NCI-H1417 treated with DMSO at 0.1 percent for 48 hours (cell line): ENCODE measurements at regions not wholly inside any gene's neighbourhood (a gene's known extent, or its start where the extent isn't known, plus 50 kb on each side); places are given as distances from the start of the nearest gene placed in this dataset.

Experiments used
- DNase-seq: peaks from one replicate; lab custom pipeline; 2025; lab: John Stamatoyannopoulos, UW

DNA sequence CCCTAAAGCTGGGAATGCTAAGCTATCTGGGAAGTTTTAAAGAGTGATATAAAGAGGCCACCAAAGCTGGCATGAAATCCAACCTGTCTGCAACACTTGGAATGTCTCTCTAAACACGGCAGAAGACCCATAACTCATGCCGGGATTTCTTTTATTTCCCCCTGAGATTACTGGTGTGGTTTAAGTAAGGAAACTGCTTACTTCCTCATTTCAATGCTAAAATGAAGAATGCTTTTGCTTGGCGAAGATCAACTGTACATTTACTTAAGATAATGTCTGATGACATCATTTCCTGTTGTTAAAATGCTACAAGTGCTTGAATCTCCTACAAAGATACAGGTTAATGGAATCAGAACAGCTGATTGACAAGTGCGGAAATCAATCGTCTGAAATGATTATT lies 353.8 kb upstream of the SALL3 start:
- no peak for DNase-seq

DNA sequence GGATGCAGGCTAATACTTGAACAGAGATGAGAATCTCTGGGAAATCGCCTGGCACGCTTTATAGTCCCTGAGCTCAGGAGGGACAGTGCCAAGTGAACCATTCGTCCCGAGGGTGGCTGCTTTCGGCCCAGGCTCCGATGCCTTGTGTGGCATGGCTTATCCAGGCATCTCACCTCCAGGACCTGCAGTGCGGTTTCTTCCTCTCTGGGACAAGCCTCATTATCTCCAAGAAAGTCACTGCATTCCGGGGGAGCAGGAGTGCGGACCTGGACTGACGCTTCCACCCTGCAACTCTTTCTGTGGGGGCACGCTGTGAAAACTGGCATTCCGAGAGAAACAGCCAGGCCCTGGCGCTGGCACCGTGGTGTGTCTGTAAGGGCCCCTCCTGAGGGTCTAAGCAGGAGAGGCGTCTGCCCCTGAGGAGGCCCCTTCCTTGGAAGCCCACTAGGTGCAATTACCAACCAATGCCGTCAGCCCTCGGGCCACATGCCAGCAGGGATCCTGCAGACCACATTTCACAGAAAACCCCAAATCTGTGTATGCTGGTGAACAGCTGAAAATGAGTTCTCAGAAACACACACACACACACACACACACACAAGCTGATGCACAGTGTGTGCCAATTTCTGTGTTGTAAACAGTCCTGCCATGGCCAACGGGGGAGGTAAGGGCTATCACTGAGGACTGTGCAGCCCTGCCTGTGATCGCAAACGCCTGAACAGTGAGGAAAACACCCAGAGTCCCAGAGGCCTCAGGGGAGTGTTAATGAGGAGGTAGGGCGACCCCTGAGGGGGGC lies 351.9 kb upstream of the SALL3 start:
- no peak for DNase-seq

DNA sequence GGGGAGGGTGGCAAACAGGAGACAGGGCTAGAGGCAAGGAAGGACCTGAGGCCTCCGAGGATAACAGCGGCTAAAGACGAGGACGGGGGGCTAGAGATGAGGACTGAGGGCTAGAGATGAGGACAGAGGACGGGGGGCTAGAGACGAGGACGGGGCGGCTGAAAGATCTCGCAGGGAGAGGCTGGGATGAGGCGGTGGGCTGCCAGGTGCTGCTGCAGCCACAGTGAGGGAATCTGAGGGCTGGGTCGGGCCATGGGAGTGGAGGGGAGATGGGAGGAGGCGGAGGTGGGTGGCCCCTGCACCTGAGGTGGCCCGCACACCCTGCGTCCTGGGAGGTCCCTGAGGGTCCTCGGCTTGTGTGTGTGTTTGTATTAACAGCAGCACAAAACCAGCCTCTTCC lies 350.2 kb upstream of the SALL3 start:
- no peak for DNase-seq

DNA sequence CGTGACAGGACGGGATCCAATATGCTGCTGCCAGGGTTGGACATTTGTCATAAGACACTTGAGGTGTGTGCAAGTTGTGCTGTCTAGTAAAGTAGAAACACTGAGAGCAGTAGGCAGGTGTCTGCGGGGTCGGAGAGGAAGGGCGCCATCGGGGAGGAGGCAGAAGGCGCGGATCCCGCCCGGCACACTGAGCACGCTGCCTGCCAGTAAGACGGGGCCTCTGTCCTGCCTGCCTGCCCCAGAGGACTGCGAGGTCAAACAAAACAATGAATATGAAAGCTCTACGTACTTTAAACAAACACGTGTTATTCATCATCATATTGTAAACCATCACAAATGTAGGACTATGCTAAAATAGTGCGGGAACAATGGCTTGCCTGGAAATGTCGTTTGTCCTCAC lies 349.3 kb upstream of the SALL3 start:
- no peak for DNase-seq

DNA sequence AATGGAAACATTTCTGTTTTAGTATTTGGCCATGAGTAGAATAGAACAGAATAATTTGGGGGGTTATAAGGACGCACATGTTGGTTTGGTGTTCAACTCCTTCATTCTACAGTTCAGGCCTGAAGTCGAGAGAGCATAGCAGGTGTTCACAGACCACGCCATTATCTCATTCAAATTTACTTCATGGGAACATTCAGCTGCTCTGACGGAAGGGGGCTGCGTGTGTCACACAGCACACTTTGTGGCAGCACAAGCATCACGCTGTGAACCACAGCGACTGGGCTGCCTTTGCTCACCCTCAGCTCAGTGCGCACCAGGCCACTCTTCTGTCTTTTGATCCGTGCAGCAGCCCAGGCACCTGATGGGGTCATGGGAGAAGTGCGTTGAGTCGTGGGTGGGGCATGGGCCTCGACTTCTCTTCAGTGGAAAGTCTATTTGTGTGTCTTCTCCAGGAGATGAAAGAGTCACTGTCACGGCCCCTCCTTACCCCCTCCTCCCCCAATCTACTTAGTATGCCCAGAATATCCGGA lies 348.6 kb upstream of the SALL3 start:
- no peak for DNase-seq

DNA sequence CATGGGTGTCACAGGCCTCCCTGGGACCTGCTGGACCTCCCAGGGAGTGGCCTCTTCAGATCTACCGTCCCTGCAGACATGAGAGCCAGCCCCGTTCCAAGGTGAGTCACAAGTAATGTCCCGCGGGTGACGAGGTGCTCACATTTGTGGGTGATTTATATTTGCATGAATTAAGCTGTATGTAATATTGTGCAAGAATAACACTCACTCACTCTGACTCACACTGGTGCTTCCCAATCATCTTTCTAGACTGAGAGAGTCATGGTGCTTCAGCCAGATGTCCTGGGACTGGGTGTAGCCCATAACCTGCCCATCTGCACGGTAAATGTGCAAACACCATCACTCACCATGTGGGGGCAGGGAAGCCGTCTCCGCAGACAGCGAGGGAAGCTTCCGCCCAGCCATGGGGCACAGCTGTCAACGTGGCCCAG lies 347.5 kb upstream of the SALL3 start:
- no peak for DNase-seq

DNA sequence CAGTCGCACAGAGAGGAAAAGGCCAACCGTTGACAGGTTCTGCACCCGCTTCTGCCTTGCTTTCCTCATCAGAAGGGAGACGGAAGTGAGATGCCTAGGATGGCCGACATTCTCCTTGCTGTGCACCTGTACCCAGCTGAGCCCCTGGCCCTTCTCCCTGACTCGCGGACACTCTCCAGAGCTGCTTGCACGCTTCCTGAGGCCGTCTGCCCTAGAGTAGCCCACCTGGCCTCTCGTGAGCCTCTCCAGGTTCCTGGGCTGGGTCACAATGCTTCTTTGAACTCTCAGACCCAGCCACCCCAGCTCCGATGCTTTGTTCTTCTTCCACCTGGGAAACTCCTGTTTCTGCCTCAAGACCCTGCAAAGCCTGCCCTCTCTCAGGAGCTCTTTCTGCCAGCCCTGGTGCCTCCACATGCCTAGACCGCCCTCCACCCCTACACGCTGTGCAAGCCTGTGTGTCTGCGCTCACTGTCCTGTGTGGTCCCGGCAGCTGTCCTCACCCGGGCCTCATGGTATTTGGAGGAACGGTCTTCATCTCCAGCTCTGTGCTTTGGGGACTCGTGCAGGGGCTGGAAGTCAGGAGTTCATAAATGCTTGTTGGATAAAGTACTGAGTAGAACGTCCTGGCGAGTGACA lies 345.4 kb upstream of the SALL3 start:
- no peak for DNase-seq

DNA sequence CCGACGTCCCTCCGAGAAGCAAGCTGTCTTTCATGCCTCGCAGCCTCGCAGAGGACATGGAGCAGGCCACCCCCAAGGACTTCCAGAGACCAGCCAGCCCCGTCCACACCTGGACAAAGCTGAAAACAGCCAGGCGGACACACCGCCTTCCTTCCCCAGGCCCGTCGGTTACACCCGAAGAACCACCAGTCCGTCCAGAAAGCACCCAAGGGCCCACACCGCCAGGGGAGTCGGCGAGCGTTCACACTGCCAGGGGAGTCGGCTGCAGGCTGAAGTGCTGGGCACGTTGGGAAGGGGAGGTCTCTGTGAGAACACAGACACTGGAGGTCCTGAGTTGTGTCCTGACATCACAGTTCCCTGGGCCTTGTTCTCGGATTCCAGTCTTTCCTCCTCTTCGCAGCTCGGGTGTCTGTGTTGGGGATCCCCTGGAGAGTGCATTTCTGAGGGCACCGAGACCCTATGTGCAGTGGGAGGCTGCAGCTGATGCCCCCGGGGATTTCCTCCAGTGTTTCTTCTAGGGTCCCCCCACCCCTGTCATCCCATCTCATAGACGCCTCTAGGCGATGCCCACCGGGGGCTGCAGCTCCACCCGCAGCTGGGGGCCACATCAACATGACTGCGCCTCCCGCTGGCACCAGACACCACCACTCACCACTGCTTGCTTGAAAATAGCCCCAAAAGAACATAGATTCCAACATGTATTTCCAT lies 344.4 kb upstream of the SALL3 start:
- no peak for DNase-seq

DNA sequence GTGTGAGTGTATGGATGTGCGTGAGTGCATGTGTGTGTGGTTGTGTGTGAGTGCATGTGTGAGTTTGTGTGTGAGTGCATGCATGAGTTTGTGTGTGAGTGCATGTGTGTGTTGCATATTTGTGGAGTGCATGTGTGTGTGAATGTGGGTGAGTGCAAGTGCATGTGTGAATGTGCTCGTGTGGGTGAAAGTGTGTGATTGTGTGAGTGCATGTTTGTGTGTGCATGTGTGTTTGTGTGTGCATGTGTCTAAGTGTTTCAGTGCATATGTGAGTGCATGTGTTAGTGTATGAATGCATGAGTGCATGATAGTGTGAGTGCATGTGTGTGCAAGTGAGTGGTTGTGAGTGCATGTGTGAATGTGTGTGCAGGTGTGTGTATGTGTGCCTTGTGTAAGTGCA lies 343.4 kb upstream of the SALL3 start:
- DNase-seq = no peak

DNA sequence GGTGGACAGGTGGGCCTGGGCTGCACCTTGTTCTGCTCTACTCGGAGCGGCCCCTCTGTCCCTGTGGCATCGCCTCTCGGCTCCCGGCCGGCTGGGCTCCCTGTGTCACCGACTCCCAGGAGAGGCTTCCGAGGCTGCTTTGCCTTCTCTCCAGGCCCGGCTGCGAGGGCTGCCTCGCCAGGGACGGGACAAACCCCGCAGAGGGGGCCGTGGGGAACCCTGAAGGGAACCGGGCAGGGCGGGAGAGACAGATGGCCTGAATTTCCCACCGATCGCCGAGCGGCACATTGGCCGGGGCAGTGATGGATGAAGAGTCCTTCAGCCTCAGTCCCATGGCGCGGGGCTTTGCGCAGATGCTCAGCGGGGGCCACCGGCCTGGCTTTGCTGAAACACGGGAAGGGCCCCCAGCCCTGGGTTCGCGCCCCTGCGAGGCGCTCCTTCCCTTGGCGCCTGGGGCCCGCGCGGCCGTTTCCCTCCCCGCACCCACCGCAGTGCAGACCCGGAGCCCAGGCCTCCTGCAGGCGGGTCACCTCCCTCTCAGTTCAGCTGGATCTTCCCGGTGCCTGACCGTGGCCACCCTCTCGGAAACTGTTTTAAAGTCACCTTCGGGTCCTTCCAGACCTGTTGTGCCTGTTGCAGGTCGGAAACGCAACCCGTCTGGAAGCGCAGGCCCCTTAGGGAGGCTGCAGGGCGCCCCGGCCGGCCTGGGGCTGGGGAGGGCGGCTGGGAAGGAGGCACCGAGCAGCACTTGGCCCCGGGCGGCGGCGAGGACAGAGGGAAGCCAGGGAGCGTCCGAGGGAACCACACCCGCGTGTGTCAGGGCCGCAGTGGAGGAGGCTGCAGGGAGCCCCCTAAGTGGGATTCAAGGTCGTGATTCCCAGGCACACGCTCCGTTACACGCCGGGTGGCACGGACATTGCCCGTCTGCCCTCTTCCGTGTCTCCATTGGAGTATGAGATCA lies 341.9 kb upstream of the SALL3 start:
- no peak for DNase-seq

DNA sequence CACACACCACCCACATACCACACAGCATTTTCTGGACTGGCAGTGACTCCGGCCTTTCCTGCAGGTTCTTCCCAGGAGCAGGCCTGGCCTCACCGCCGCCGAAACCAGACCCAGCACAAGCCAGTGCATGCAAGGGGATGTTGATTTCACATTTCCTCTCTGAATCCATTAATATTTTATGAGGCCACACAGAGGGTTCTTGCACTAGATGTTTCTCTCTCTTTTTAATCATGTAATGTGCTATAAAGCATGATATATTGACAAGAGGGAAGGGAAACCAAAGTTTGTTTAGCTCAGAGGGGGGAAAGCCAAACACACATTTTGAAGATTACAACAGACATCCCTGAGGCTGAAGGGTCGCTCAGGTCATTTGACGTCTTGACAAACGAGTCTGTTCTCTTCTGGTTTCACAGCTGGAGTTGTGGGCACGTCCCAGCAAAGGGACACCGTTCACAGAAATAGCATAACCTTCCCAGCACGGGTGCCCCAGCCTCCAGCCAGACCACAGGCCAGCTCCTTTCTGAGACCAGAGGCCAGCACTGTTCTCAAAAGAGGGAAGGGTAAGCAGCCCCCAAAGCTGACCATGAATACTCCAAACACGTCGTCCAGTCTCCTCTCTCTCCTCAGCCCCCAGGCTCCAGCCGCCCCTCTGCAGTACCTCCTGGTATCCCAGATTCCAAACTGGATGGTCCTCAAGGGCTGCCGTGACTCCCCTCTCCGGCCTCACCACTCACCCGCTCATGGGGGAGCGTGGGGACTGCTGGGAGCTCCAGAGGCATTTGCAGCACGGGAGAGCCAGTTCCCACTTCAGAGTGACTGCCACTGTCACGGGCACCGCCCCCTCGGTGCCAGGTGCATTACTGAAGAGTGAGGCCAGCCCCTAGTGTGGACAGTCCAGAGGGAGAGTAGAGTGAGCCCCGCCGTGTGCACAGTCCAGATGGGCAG lies 340.3 kb upstream of the SALL3 start:
- DNase-seq = no peak

DNA sequence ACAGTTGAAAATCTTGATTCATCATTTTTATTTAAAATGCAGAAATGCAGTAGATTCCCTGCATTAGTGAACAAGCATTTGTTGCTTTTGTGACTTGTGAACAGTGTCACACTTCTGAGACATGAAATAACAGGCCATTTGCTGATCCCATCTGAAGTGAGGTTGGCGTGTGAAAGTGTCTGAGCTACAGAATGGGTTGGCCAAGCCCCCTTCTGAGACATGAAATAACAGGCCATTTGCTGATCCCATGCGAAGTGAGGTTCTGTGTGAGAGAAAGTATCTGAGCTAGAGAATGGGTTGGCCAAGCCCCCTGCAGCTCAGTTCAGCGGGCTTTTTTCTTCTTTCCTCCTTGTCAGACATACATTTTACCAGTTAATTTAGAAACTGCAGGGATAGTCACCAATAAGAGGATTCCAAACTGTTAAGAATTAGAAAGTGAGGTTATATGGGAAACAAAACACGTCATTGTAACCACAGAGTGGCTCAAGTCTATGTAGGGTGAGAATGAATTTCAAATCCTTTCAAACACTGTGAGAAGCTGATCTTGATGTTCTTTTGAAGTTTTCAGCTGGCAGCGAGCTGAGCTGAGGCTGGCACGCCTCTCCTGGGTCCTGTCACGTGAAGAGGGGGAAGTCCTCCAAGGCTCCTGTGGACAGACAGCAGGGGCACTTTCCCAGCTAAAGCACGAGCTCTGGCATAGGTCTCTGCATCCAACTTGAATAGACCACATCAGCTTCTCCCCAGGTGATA lies 339.2 kb upstream of the SALL3 start:
- no peak for DNase-seq

DNA sequence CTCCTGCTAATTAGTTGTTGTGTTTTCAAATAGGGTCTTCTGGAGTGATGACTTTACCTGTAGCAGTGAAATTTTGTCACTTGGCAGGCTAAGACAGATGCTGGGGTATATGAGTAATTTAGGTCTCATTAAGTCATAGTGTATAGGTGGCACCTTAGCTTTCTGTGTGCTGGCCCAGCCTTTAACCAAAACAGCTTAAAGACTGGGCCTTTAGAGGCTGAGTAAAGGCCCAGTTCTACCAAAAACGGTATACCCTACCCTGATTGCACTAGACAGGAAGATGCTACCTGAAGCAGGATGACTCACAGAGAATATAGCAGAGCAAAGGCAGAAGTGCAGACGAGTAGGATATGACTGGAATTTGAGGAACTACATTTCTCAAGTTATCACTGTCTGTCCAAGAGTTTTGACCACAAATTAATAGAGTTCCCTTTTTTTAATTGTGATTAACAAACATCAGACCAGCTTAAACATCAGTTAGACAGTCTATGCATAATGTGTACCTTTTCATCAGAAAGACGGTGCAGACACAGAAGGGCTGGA lies 337.9 kb upstream of the SALL3 start:
- DNase-seq = no peak

DNA sequence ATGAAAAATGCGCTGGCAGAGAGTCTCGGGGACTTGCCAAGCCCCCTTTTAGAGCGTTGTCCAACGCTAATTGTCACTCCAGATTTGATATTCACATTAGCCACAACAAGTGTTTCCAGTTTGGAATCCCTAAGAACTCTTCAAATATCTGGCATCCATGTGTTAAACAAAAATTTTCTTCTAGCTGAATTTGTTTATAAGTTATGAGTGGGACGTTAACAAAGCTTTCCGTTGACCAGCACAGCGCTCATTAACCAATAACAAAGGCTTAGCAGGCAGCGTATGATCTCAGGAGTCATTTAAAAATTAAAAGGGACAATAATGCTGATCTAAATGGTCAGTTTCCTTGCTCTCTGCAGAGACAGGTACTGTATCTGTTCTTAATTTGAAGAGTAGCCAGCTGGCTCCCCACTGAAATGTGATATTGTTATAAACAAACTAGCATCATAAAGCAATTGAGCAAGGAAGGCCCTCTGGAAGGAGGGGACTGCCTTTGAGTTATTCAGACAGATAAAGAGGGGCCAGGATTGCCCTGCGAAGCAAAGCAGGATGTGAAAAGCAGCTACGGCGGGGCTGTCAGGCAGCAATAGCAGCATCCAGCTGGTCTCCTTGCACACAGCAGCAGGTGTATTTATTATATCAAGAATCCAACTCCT lies 337.2 kb upstream of the SALL3 start:
- DNase-seq = peak; percentile 75

DNA sequence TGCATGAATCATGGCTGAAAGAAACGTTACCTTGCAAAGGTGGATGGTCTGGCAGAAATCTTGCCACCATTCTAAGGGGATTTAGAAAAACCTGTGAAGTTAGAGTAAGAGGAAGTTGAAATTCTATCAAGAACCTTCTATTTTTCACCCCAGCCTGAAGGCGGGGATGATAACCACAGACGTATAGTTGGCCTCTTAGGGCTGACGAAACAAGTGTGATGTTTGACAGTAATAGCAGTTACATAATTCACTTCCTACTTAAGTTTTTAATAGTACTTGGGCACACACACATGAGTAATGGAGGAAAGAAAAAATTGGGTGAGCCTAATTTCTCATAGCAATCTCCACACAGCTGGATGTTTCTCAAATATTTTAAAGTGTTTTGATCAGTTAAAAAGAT lies 336.6 kb upstream of the SALL3 start:
- no peak for DNase-seq

DNA sequence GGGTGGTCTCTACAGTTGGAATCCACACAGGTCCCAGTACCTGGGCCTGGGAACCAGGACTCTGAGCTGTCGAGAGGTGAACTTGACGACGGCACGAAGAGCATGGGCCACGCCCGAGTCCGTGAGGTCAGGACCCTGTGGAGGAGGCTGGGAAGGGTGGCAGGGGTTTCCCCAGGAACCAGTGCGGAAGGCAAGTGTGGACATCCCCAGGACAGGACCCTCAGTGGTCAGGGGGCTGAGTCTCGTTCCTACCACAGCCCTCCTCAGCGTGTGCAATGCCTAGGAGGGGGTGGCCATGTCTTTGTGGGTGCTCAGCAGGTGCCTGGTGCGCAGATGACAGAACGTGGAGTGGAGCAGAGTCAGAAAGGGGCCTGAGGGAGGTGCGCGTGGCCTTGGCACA lies 335.6 kb upstream of the SALL3 start:
- no peak for DNase-seq

DNA sequence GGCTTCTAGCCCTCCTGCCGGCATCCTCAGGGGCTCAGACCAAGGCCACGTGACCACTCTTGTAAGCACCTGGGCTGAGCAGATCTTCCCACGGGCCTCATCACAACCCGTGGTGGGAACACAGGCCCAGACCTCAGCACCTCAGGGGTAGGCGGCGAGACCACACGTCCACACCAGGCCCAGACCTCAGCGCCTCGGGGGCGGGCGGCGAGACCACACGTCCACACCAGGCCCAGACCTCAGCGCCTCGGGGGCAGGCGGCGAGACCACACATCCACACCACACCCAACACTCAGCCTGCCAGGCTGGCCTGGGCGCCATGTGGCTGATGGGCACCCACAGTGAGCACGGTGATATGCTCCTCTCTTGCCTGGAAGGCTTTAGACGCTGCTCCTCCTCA lies 334.4 kb upstream of the SALL3 start:
- no peak for DNase-seq

DNA sequence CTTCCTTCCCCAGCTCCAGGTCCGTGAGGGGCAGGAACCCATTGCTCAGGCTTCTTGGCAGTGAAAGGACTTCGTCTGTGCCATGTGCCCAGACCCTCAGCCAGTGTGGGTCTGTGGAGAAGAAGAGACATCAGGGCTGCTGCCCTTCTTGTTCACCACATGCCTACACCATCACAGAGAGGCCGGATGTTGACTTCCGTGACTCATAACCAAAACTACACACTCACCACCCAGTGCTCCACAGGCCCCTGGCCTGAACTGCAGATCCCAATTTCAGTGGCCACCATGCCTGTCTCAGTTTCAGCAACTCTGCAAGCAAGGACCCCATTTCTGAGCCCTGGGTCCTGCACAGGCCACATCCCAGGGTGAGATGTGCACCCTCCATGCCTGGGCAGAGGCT lies 332.6 kb upstream of the SALL3 start:
- no peak for DNase-seq

DNA sequence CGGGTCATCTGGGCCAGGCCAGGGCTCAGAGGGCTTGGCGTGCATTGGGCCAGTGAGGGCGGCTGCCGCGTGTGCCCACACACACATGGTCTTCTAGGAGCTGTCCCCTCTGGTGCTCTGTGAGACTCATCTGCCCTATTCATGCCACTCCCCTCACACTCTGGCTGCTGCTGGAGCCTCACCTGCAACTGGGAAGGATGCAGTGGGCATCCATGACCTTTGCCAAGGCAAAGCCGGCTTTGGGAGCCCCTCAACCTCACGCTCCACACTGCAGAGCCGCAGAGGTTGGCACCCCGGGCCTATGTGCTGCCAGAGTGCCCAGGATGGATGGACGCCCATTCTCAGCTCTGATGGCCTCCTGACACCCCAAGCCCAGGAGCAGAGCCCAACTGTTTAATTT lies 330.2 kb upstream of the SALL3 start:
- no peak for DNase-seq
